Activated CD4-positive, CD25-positive, alpha-beta regulatory T cell treated with anti-CD3 and anti-CD28 coated beads, Interleukin-2, amount 50 U/mL, for 72 hours (primary cell): ENCODE measurements at regions not wholly inside any gene's neighbourhood (a gene's known extent, or its start where the extent isn't known, plus 50 kb on each side); places are given as distances from the start of the nearest gene placed in this dataset.

ENCODE experiments used
- DNase-seq: peaks from one replicate; pipeline ENCODE4 v3.0.0; 2021

DNA sequence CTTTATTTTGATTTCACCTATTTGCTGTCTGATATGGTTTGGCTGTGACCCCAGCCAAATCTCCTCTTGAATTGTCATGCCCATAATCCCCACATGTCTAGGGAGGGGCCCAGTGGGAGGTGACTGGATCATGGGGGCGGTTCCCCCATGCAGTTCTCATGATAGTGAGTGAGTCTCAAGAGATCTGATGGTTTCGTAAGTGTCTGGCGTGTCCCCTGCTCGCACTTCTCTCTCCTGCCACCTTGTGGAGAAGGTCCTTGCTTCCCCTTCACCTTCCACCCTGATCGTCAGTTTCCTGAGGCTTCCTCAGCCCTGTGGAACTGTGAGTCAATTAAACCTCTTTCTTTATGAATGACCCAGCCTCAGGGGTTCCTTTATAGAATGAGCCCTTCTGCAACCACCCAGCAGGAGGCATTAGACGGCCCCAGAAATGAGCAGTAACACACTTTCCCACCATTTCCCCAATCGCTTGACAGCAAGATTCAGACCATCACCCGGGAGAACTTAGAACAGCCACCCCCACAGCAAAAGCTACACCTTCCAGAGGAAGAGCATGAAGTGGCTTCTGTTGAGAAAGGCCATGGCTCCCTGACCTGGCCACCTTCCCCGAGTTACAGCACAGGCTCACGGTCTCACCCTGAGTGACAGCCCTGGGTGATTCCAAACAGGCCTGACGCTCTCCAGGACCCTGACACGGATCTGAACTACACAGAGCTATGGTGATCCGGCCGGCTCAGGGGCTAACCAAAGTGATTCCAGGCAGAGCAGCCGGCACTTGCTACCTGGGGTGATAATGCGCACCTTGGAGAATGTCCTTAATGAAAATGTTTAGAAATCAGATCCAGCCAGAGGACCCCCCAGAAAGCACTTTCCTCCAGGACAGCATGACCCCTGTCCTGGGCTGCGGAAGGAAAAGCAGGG lies 131.2 kb upstream of the CDH4 start:
- no peak for DNase-seq

GRCh38 chr20:61121661-61122060 lies 130.4 kb upstream of the CDH4 start:
- DNase-seq, result no peak

DNA sequence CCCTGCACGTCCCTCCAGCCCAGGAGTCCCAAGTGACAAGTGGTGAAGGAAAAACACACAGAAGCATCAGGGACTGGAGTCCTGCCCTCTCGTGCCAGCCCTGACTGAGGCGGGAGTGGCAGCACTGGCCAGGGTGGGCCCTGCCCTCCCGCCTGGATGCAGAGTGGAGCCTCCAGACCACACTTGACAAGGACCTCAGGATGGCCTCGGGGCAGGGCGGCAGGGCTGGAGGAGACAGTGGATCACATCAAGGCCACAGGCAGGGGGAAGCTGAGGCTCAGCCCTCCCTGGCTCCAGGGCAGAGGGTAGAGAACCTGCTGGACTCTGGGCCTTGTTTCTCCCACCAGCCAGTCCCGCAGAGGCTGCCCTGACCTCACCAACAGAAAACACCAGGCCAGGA lies 128.8 kb upstream of the CDH4 start:
- no peak for DNase-seq

DNA sequence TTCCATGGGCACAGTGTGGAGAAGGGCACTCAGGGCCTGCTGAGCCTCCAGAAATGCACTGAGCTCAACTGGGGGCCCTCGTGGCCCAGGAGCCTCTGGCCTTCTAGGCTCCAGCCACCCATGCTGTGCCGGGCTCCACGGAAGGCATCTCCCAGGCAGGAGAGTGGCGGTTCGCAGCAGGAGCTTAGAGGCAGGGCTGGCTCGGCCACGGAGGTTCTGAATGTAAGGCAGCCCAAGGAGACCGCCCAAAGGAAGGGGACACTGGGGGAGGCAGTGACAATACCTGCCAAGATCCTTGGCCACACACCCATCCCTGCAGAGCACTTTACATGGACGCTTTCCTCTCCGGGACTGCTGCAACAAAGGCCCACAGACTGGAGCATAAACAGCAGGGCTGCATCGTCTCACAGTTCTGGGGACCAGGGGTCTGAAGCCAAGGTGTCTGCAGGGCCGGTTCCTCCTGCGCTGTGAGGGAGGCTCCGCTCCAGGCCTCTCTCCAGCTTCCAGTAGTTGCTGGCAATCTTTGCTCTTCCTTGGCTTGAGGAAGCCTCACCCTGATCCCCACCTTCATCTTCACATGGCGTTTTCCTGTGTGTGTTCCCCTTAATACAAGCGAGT lies 128.2 kb upstream of the CDH4 start:
- DNase-seq, result no peak

GRCh38 chr20:61125076-61125475 lies 127.0 kb upstream of the CDH4 start:
- no peak for DNase-seq

GRCh38 chr20:61125546-61126180 lies 126.4 kb upstream of the CDH4 start:
- DNase-seq, result no peak

GRCh38 chr20:61126369-61127195 lies 125.5 kb upstream of the CDH4 start:
- DNase-seq, result no peak

GRCh38 chr20:61127311-61128039 lies 124.6 kb upstream of the CDH4 start:
- DNase-seq, result no peak

DNA sequence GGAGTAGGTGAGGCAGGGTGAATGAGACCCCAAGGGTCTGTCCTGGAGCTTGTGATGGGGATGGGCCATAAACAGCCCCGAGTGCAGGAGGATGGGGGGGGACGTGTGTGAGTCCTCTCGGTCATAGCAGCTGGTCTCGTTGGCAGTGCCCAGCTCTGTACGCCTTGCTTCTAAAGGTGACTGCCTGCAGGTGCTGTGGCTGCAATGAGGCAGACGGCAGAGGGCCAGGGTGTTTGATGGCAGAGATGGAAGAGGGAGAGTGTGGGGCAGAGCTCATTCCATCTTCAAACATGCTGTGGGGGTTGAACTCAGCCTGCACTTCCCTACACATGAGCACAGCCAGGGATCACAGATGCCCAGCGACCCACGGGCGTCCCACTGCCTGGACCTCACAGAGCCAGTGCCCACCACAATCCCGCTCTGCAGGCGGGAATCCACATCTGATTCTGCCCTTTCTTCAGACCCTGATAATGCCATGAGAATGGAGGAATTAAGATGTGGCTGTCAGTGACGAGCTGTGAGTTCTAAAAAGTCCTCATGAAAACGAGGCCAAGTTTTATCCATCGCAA lies 123.3 kb upstream of the CDH4 start:
- no peak for DNase-seq

GRCh38 chr20:61129311-61129710 lies 122.8 kb upstream of the CDH4 start:
- no peak for DNase-seq

- no peak for DNase-seq
Observed at GRCh38 chr20:61130156-61130555, 121.9 kb upstream of the CDH4 start.

DNA sequence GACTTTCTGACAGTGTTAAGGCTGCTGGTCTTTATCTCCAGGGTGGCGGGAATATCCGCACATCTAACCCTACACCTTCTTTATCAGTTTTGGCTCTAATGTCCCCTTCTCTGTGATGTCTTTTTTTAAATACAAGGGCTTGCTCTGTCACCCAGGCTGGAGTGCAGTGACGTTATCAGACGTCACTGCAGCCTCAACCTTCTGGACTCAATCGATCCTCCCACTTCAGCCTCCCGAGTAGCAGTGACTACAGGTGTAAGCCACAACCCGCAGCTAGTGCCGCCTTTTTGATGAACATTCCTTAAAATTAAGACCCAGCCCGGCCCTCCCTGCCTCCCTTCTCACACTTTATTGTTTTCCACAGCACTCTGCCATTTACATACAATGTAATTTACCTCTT lies 120.1 kb upstream of the CDH4 start:
- no peak for DNase-seq

DNA sequence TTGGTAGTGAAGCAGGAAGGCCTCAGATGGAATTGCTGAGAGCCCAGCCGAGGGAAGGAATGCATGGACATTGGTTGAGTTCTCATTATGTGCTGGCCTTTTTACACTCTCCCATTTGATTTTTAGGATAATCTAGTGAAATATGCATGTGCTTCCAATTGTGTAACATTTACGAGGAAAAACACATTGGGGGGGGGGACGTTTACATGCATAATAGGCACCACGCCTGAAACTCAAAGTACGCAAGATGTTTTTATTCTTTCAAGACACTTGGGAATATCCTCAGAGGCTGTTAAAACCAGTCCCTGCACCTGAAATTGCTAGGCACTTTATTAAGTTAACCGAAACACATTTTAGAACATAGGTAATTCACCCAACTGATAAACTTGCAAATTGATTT lies 118.5 kb upstream of the CDH4 start:
- no peak for DNase-seq

- DNase-seq, result no peak
Observed at GRCh38 chr20:61134296-61135030, 117.6 kb upstream of the CDH4 start.

DNA sequence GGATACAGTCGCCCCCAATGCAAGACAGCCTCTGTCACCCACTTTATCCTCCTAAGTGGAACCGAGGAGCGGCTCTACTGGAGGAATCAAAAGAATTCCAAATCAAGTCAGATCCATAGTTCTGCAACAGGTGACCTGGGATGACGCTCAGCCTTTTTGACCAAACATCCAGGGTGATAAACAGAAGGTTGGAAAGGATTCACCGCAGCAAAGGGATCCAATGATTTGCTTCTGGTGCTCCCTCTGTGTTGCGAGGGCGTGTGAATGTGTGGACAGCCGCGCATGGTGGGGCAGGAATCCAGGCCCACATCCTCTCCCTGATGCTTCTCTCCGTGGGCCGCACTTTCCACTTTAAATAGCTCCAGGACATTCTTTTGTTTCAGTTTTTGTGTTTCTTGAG lies 116.8 kb upstream of the CDH4 start:
- DNase-seq, result no peak

GRCh38 chr20:61135968-61136367 lies 116.1 kb upstream of the CDH4 start:
- DNase-seq, result no peak

GRCh38 chr20:61138566-61138965 lies 113.5 kb upstream of the CDH4 start:
- DNase-seq, result no peak

DNA sequence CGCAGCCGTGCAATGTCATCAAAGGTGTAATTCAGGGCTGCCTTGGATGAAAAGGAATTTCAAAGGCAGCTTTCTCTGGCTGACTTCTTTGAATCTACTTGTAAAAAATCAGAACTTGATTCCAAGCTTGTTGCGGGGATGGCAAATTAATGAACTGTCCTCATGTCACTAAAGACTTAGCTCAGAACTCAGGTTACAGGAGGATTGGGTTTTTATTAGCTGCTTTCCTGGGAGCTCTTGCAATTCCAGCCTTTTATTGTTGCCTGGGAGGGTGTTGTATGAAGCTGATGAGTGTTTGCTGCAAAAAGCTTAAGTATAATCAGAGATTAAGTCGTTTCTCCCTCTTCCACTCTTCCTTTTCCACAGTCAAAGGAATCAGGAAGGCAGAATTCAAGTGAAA lies 113.0 kb upstream of the CDH4 start:
- DNase-seq, result no peak

DNA sequence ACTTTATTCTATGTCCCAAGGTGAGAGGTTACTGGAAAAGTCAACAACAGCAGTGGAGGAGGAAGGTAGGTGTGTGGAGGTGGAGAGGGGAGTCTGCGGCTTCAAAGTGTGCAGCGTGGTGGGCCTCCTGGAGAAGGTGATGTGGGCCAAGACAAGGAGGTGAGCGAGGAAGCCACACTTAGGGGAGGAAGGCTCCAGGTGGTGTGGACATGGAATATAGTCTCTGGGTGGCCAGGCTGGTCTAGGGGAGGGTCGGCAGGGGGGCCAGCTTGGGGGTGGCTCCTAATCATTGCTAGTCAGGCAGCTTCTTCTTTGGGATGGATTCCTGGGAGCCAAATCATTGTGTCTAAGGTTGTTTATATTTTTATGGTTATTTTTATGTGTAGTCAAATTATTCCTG lies 111.5 kb upstream of the CDH4 start:
- DNase-seq, result no peak

DNA sequence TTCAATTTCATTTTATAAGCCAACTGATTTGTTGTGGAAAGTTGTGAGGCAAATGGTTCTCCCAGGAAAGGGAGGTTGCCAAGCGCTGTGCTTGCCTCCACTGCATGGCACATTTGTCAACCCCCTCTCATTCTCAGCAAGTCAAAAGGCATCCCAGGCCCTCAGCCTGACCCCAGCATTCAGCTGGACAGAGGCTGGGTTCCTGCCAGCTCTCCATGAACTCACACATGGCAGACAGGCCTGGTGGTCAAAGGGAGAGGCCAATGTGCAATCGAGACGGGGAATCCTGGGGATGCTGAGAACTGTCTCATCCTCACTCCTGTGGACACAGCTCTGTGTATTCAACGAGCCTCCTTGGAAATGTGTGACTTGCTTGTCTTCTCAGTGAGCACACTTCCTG lies 106.0 kb upstream of the CDH4 start:
- DNase-seq, result no peak

GRCh38 chr20:61149636-61150035 lies 102.4 kb upstream of the CDH4 start:
- no peak for DNase-seq
